ENCODE measurements at regions not wholly inside any gene's neighbourhood (a gene's known extent, or its start where the extent isn't known, plus 50 kb on each side); places are given as distances from the start of the nearest gene placed in this dataset.

DNA sequence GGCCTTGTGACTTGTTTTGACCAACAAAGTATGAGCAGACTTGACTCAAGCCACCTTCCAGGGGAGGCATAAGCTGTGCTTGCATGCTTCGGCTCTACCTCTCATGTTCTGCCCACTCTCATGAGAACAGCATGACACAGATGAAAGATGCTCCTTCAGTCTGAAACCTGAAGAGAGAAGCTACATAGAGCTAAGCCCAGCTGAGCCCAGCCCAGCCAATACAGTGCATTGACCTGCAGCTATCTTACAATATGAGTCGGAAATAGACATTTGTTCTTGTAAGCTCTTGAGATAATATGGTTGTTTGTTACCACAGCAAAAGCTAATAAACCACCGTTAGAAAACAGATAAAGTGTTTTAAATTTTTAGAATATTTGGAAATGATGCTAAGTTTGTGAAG lies 426.7 kb upstream of the PKDCC start:
- no peak for DNase-seq (ENCODE audit: extremely low read depth in 1 of 2, low read depth in 1 of 2)

DNA sequence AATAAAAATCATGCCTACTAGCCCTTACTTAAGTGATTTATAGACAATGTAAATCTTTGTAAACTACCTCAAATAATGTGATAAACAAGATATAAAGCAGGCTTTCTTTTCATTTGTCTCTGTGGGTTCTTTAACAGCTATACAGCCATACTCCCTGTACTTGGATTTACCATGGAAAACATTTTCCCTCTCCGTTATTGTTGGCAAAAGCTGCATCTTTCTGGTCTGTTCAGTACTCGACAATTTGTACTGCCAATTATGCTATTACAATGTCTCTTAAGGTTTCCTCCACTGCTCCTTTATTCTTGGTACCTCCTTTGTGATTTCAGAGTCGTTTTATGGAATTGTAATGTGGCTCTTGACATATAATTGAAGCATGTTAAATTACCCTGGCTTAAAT lies 426.3 kb upstream of the PKDCC start:
- no peak for DNase-seq (ENCODE audit: extremely low read depth in 1 of 2, low read depth in 1 of 2)

DNA sequence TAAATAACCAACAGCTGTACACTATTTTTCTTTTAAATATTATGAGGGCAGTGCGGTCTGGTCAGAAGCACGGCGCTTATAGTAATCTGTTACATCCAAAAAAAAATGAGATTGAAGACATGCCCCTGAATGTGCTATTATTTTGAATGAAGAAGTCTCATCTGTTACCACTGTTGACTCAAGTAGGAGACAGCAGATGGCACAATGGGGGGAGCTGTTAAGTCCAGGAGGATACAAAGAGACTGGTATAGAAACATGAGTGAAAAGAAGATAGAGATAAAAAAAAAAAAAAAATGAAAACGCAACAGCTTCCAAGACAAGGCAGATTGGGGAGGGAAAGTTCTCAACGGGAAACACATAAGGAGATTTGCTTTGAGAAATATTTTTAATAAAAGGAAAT lies 425.5 kb upstream of the PKDCC start:
- DNase-seq (ENCODE audit: extremely low read depth in 1 of 2, low read depth in 1 of 2) = no peak

DNA sequence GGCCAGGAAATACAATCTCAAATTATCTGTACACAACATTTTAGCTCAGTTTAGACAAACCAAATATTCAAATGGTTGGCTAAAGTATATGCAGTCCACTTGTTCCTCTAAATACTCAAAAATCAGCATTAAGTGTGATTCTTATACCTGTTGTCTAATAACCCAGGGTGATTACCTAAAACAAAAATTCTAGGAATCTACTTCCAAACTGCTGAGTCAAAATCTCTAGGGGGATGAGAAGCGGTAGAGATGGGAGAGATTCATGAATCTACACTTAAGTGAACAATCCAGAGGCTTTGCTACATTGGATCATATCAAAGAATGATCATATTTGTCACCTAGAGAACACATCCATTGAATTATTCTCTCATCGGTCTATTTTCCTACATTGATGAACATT lies 420.9 kb upstream of the PKDCC start:
- DNase-seq (ENCODE audit: extremely low read depth in 1 of 2, low read depth in 1 of 2) = no peak

DNA sequence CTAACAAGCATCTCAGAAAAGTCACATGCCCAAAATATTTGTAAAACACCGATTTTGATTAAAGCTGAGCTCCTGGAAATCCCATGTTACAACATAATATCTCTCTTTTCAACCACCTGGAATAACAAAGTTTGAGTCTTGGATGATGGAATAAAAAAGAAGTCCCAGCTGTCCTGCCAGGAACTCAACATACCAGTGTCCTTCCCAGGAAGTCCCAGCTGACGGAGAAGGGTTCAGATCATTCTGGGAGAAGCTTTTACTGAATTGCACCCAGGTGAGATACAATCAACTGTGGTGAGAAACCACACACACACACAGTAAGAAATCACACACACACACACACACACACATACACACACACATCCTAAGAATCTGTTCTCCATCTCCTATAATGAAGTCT lies 413.1 kb upstream of the PKDCC start:
- no peak for DNase-seq (ENCODE audit: extremely low read depth in 1 of 2, low read depth in 1 of 2)

DNA sequence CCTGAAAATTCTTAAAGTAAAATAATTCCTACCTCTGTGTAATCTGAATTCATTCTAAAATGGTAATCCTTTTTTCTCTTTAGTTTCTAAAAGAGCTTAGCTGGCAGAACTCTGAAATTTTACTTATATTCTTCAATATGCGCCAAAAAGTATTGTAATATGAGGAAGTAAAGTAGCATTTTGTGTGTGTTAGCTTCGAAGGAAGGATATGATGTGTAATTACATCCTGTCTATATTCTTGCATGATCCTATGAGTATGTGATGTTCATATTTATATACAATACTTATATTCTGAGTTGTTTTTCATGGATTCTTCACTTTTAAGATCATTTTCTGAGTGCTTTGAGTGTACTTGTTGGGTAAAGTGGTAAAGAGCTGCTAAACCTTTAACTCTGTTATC lies 402.9 kb upstream of the PKDCC start:
- no peak for DNase-seq (ENCODE audit: extremely low read depth in 1 of 2, low read depth in 1 of 2)

DNA sequence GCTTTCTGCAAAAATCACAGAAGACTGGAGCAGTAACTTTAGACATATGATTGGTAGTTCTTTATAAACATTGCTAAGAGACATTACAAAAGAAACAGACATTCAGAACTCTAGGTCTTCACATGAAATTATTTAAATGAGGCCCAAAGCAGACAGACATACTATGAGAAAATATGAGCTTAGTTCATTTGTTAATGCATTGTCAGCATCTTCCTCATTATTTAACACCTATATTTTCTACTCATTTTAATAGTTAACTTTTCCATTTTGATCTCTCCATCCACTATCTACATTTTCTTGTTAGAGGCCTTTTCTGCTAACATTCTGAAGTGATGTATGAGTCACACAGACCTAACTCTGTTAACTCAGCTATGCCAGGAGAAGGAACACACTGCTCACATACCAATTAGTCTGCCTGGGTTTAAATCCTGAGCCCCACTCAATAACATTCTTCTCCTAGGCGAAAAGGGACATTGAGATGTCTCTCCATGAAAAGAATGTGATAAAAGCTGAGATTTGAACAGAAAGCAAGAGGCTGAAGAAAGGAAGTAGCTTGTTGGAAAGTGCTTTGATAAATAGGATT lies 400.3 kb upstream of the PKDCC start:
- DNase-seq (ENCODE audit: extremely low read depth in 1 of 2, low read depth in 1 of 2) = no peak

DNA sequence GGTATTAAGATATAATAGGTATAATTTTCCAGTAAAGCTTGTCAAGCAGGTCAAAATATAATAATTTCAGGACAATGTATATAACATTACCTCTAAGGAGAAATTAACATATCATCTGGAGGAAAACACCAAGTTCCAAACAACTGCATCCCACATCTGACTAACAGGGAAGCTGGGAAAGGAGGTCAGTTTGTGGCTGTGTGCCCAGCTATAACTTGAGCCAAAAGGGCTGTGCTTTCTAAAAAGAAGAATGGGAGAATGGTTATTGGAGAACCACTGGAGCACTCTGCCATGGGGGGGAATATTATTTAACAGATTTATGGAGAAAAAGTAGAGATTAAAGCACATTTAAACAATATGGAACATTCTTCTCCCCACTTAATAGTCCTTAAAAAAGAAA lies 390.6 kb upstream of the PKDCC start:
- DNase-seq (ENCODE audit: extremely low read depth in 1 of 2, low read depth in 1 of 2) = no peak

DNA sequence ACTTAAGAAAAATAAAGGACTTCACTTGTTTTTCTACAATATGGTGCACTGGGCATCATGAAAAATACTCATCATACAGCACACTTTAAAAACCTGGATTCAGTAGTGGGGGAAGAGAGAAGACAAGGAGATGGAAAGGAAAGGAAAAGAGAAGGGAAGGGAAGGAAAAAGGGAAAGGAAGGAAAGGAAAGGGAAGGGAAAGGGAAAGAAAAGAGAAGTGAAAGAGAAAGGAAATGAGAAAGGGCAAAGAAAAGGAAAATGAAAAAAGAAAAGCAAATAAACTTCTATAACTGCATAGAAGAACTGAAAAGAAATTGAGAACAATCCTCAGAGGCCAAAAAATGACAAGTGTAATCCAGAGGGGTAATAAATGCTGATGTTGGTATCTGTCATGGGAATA lies 388.1 kb upstream of the PKDCC start:
- DNase-seq (ENCODE audit: extremely low read depth in 1 of 2, low read depth in 1 of 2) = no peak

DNA sequence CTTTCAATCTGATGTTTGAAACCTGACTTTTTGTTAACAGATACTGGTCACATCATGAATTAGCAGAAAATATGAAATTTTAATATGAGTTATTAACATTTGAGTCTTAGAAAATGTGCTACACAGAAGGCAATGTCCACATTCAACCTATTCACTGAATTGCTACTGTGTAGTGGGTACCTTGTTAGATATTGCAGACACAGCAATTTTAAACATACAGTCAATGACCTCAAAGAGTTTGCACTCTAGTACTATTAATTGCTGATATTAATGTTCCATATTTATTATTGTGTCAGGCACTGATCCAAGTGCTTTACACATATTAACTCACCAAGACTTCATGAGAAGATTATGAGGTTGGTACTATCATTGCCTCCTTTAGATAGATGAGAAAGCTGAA lies 385.4 kb upstream of the PKDCC start:
- DNase-seq (ENCODE audit: extremely low read depth in 1 of 2, low read depth in 1 of 2) = no peak

DNA sequence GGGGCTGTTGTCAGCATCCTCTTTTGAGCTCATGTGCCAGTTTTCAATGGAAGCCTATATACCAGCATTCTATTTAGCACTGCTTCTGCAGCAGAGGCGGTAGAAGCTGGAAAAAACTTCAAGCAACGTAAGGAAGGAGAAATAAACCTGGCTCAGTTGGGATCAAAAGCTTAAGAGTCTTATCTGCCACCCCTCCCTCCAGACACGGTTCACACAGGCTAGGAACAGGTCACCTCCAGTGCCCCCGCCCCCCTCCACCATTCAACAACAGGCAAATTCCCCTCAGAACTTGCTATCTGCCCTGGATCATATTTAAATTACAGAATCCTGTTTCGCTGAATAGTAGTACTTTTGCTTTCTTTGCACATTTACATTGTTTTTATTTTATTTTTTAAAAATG lies 384.8 kb upstream of the PKDCC start:
- no peak for DNase-seq (ENCODE audit: extremely low read depth in 1 of 2, low read depth in 1 of 2)

DNA sequence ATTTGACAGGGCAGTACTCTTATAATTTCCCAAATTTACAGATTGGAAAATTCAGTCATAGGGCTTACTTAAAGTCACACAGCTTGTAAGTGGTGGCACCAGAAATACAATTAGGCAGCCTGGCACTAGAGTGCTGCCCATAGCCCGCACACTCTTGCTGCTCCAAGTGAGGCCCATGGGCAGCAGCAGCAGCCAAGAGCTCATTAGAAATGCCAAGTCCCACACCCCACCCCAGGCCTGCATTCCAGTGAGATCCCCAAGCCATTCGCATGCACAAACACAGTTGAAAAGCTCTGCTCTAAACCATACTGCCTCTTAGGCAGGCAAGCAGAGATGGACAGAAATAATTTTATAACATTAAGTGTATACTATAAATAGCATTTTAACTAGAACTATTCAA lies 379.3 kb upstream of the PKDCC start:
- no peak for DNase-seq (ENCODE audit: extremely low read depth in 1 of 2, low read depth in 1 of 2)

DNA sequence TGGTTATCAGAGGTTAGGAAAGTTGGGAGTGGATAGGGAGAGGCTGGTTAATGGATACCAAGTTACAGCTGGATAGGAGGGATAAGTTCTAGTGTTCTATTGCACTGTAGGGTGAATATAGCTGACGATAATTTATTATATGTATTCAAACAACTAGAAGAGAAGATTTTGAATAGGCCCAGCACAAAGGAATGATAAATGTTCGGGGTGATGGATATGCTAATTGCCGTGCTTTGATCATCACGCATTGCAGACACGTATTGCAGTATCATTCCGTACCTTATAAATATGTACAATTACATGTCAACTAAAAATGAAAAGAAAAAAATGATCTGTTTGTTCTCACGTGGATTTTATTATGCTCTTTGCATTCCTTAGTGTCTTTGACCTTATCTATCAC lies 369.2 kb upstream of the PKDCC start:
- no peak for DNase-seq (ENCODE audit: extremely low read depth in 1 of 2, low read depth in 1 of 2)

DNA sequence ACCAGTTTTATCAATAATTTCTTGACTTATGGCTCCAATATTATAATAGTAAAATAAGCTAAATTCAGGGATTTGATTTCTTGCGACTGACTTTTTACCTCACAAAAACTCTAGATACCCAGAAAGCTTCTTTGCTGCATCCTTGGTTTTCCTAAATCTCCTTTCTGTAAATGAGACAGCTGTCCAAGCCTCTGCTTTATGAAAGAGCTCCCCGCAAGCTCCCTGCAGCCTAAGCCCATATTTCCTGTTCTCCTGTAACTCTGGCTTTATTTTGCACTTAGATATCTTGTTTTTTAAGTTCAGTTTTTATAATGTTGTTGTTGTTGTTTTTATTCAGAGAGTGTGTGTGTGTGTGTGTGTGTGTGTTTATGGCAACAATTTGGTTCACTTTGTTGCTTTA lies 361.7 kb upstream of the PKDCC start:
- no peak for DNase-seq (ENCODE audit: extremely low read depth in 1 of 2, low read depth in 1 of 2)

DNA sequence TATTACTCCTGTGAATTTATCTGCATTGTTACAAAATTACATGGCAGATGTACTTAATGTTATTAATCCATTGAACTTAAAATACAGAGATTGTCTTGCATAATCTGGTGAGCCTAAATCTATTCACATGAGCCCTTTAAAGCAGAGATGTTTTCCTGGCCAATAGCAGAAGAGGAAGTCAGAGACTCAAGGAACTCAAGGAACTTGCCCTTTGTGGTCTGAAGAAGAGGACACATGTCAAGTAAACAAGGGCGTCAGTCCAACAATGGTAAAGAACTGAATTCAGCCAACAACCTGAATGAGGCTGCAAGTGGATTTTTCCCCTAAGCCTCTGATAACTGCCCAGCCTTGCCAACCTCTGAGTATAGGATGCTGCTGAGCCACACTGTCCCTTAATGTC lies 356.3 kb upstream of the PKDCC start:
- DNase-seq (ENCODE audit: extremely low read depth in 1 of 2, low read depth in 1 of 2) = no peak

DNA sequence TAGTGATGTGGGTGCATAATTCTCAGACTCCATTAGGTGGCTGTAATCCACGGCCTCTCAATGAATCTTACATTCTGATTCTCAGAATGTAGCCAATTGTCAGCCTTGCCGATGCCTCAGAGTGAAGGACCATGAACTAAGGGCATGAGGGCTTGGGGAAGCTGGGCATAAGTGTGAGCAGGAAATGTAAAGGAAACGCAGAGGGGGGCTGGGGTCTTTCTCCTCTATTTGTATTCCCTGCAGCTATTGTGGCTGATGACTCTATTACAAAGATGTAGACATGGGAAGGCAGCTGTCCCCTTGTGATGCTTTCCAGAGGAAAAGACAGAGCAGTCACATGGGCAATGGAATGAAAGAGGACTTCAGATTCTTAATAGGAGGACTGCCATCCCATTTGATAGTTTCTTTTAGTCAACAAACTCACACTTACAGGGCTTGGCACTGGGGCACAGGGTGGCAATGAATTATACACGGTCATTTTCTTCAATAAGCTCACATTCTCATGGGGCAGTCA lies 353.2 kb upstream of the PKDCC start:
- DNase-seq (ENCODE audit: extremely low read depth in 1 of 2, low read depth in 1 of 2) = no peak

DNA sequence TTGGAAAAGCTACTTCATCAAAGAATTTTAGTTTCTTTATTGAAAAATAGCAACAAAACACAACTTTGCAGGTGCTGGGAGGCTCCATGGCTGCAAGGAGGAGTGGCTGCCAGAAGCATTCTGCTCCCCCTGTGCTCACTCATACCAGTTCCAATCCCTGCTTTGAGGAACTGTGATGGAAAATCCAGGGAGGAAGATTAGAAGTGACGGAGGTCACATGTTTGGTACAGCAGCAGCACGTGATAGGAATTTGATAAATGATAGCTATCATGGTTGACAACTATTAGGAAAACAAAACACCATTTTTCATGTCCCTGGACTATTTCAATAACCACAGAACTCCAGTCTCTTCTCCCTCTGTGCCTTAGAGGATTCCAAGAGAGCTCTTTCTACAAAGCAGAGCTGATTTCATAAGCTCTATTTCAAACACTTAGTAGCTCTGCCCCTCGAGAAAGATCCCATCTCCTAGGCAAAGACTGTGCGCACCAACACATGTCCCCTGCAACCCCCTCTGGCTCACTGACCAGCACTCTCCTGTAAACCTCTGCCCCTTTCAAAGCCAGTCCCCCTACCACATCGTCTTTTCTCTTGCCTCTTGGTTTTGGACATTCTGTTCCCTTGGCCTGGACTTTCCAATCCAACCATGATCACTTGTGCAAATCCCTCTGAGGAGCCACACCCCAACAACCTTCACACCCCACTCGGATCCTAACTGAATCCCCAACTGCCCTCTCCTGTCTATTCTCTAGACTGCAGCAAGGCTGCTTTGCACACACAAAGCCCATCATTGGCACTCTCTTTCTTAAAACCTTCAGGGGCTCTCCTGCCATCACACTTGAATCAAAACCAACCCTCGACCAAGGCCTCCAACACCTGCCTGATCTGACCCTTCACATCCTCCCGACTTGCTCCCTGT lies 352.4 kb upstream of the PKDCC start:
- DNase-seq (ENCODE audit: extremely low read depth in 1 of 2, low read depth in 1 of 2) = no peak

DNA sequence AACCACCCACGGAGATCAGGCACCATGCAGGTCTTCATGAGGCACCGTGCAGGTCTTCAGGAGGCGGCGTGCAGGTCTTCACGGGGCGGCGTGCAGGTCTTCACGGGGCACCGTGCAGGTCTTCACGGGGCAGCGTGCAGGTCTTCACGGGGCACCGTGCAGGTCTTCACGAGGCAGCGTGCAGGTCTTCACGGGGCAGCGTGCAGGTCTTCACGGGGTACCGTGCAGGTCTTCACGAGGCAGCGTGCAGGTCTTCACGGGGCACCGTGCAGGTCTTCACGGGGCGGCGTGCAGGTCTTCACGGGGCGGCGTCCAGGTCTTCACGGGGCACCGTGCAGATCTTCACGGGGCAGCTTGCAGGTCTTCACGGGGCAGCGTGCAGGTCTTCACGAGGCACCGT lies 350.4 kb upstream of the PKDCC start:
- DNase-seq (ENCODE audit: extremely low read depth in 1 of 2, low read depth in 1 of 2) = no peak

DNA sequence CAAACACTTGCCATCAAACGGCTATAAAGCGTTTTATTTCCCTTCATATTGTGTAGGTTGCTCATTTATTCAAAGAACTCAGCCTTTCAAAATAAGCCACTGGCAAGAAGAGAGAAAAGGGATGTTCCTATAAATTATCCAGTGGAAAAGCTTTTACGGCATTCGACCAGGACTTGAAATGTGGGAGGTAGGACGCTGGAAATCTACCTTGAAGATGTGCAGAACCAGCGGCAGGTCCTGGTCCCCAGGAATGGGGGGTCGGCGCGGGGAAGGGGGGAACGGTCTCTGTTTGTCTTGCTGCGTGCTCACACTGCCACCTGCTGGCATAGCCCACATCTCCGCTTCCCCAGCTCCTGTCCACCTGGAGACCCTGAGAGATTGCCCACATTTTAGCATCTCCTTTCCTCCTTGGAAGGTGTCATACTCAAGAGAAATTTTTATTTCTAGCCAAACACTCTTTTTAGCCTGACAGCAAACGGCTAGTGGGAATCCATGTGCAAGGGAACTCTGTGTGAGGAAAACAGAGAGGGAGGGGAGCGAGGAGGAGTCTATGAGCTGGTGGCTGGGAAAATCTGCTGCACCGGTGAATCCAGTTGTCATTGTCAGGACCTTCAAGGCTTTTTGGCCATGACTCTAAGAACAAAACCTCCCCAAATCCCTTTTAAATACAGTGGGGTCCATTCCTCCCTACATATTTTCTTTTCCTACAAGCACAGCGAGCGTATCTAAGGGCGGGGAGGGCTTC lies 349.0 kb upstream of the PKDCC start:
- DNase-seq (ENCODE audit: extremely low read depth in 1 of 2, low read depth in 1 of 2) = no peak

DNA sequence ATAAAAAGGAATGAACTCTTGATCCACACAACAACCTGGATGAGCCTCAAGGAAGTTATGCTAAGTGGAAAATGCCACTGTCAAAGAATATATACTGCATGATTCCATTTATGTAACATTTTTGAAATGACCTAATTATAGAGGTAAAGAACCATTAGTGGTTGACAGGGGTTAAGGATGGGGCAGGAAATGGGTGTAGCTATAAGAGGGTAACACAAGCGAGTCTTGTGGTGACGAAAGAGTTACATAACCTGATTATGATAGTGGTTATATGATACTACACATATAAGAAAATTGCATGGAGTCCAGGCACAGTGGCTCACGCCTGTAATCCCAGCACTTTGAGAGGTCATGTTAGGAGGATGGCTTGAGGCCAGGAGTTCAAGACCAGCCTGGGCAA lies 346.6 kb upstream of the PKDCC start:
- no peak for DNase-seq (ENCODE audit: extremely low read depth in 1 of 2, low read depth in 1 of 2)

DNA sequence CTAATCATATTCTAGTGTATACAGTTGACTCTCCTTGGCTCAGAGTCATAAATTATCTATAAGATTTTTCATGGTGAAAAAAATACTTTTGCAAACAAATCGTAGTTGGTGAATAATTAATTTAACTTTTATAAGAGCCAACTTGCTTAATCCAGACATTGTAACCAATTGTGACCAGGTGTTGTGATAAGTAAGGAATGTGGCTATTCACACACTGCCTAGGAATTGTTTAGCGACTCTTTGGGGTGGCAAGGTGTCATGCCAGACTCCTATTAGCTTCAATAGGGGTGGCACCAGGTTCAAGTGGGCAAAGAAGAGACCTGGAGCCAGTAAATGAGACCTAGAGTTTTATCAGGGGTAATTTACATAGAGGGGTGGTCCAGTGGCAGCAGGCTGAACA lies 344.7 kb upstream of the PKDCC start:
- no peak for DNase-seq (ENCODE audit: extremely low read depth in 1 of 2, low read depth in 1 of 2)

DNA sequence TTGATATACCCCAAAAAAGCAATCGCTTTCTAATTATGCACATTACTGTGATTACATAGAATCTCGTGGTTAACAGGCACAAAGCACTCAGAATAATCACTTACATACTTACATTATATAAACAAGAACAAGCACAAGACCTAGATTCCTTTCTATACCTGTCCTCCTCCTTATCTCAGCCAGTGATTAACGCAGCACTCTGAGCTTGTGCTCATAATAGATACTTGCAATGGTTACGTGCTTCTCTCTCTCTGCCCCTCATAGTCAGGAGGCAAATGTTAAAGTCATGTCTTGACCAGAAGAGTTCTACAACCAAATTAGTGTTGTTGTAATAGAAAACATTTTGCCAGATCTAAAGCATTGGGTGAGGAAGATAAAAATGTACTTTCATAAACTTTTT lies 342.2 kb upstream of the PKDCC start:
- DNase-seq (ENCODE audit: extremely low read depth in 1 of 2, low read depth in 1 of 2) = no peak
